Activated T-cell treated with anti-CD3 and anti-CD28 coated beads, Interleukin-2, amount 50 U/mL, for 4 hours (primary cell): ENCODE measurements at regions not wholly inside any gene's neighbourhood (a gene's known extent, or its start where the extent isn't known, plus 50 kb on each side); places are given as distances from the start of the nearest gene placed in this dataset.

Source experiments
- ATAC-seq, 2 donors: fragments of 200-7000 bp; cut with Tn5 transposase; one replicate each; pipeline ENCODE4 v1.10.0; 2021
- DNase-seq: peaks from one replicate; pipeline ENCODE4 v3.0.0-alpha.2; 2020
- H3K27me3 Mint-ChIP-seq: one replicate; pipeline ENCODE4 v1.8.0; 2021; ENCODE audit warnings: low read depth, mixed read lengths
- H3K36me3 Mint-ChIP-seq: one replicate; pipeline ENCODE4 v1.8.0; 2022; ENCODE audit warnings: mixed read lengths; ENCODE audit not compliant: insufficient read depth
- H3K4me1 Mint-ChIP-seq: one replicate; pipeline ENCODE4 v1.8.0; 2021; ENCODE audit warnings: low read depth, mixed read lengths
- H3K4me3 Mint-ChIP-seq: one replicate; pipeline ENCODE4 v1.8.0; 2021; ENCODE audit warnings: mild to moderate bottlenecking, moderate library complexity, mixed read lengths
- H3K9me3 Mint-ChIP-seq: one replicate; pipeline ENCODE4 v1.8.0; 2021; ENCODE audit warnings: mixed read lengths

DNA sequence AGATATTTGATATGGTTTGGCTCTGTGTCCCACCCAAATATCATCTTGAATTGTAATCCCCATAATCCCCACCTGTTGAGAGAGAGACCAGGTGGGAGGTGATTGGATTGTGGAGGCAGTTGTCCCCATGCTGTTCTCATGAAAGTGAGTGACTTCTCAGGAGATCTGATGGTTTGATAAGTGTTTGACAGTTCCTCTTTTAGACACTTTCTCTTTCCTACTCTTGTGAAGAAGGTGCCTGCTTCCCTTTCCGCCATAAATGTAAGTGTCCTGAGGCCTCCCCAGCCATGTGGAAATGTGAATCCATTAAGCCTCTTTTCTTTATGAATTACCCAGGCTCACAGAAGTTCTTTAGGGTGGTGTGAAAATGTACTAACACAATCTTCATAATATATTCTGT lies 1404.0 kb upstream of the ADGRB3 start:
- Mint-ChIP-seq H3K4me1 (no peaks in the 10 kb centered on the region), H3K36me3 (no peaks in the 10 kb centered on the region), H3K4me3 (no peak overlapping the region), H3K9me3 (peaks cover 13% of the 10 kb centered on the region), H3K27me3 (no peaks in the 10 kb centered on the region)
- ATAC-seq (no peak), DNase-seq (no peak)

DNA sequence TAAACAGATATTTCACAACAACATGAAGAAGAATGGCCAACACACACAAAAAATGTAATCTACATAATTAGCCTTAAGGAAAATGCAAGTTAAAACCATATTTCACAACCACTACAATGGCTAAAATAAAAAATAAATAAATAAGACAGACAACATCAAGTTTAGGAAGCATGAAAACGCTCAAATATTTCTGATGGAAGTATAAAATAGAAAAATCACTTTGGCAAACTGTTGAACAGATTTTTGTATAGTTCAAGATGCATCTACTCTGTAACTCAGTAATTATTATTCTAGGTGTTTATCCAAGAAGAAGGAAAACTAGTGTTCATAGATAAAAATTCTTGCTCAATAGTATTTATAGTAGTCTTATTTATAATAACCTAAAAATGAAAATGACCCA lies 1410.1 kb upstream of the ADGRB3 start:
- H3K9me3 Mint-ChIP-seq: peaks cover 24% of the 10 kb centered on the region
- ATAC-seq: no peak
- no peaks in the 10 kb centered on the region for H3K36me3 Mint-ChIP-seq
- no peak for DNase-seq
- no peak overlapping the region for H3K4me3 Mint-ChIP-seq
- no peaks in the 10 kb centered on the region for H3K27me3 Mint-ChIP-seq
- H3K4me1 Mint-ChIP-seq: no peaks in the 10 kb centered on the region

DNA sequence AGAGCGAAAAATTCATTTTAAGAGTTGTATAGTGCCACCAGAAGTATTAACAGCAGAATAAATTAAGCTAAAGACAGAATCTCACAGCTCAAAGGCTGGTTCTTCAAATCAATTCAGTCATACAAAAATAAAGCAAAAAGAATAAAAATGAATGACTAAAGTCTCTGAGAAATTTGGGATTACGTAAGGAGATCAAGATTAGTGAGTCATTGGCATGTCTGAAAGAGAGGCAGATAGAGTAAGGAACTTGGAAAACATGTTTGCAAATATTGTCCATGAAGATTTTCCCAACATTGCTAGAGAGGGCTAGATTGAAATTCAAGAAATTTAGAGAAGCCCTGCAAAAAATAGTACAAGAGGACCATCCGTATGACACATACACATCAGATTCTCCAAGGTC lies 1413.9 kb upstream of the ADGRB3 start:
- Mint-ChIP-seq H3K4me1 (no peaks in the 10 kb centered on the region), H3K4me3 (no peak overlapping the region), H3K27me3 (no peaks in the 10 kb centered on the region), H3K9me3 (peaks cover 14% of the 10 kb centered on the region), H3K36me3 (no peaks in the 10 kb centered on the region)
- ATAC-seq (no peak), DNase-seq (no peak)

DNA sequence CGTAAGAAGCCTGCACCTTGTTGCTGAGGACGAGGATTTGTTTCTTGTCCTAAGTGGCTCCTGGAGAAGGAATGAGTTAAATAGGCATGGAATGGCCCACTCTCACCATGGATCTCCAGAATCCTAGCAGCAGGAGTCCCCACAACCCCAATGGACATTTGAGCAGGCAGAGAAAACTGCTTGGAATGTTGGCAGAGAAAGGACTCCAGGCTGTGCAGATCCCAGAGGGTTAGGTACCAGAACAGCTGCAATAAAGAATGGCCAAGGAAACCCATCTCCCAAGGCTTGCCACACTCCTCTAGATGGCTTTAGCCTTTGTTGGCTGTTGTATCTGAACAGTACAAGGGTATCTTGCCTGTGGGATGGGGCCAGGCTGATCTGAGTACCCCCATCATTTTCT lies 1415.7 kb upstream of the ADGRB3 start:
- H3K36me3 Mint-ChIP-seq: no peaks in the 10 kb centered on the region
- ATAC-seq: no peak
- H3K4me1 Mint-ChIP-seq: no peaks in the 10 kb centered on the region
- no peak overlapping the region for H3K4me3 Mint-ChIP-seq
- no peaks in the 10 kb centered on the region for H3K27me3 Mint-ChIP-seq
- peaks cover 14% of the 10 kb centered on the region for H3K9me3 Mint-ChIP-seq
- DNase-seq: no peak

DNA sequence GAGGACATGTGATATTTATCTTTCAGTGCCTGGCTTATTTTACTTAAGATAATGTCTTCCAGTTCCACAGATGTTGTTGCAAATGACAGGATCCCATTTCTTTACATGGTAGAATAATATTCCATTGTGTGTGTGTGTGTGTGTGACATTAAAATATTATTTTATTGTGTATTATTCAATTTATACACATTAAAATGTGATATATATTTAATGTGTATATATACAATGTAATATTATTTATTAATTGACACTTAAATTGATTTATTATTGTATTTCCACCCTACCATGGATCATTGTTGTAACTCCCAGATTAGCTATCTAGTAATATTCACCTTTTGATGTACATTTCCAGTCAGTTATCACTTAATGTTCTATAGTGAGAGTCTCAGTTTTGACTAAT lies 1422.5 kb upstream of the ADGRB3 start:
- no peaks in the 10 kb centered on the region for H3K4me1 Mint-ChIP-seq

DNA sequence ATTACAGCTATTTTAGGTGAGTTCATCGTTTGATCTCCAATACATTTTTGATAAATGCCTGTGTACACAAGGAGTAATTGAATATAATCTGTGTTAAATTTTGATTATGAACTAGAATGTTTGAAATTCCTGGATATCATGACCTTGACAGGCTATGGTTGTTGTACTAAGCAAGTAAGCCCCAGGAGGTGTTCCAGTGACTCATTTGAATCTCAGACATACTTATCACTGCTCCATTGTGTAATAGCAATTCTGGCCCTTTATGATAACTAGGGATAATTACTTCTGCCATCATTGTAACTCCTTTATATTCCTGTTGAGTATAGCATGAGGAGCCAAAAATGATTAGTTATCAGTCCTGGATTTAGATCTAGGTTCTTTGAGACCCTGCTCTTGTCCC lies 1424.6 kb upstream of the ADGRB3 start:
- Mint-ChIP-seq H3K36me3 (no peaks in the 10 kb centered on the region), H3K27me3 (no peaks in the 10 kb centered on the region), H3K4me3 (no peak overlapping the region), H3K4me1 (no peaks in the 10 kb centered on the region), H3K9me3 (peaks cover 13% of the 10 kb centered on the region)
- DNase-seq (no peak), ATAC-seq (no peak)

More for the DNA sequence above, 1422.5 kb upstream of the ADGRB3 start:
- Mint-ChIP-seq H3K36me3 (no peaks in the 10 kb centered on the region), H3K27me3 (no peaks in the 10 kb centered on the region), H3K4me3 (no peak overlapping the region), H3K9me3 (peaks cover 7% of the 10 kb centered on the region)
- DNase-seq (no peak), ATAC-seq (no peak)

DNA sequence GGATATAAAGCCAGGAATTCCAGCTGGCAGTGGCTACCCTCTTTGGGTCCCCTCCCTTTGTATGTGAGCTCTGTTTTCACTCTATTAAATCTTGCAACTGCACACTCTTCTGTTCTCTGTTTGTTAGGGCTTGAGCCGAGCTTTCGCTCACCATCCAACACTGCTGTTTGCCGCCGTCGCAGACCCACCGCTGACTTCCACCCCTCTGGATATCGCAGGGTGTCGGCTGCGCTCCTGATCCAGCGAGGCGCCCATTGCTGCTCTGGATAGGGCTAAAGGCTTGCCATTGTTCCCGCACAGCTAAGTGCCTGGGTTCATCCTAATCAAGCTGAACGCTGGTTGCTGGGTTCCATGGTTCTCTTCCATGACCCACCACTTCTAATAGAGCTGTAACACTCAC lies 1433.5 kb upstream of the ADGRB3 start:
- Mint-ChIP-seq H3K36me3 (no peaks in the 10 kb centered on the region), H3K4me3 (no peak overlapping the region), H3K27me3 (no peaks in the 10 kb centered on the region), H3K9me3 (peaks cover 18% of the 10 kb centered on the region), H3K4me1 (no peaks in the 10 kb centered on the region)
- DNase-seq: no peak
- ATAC-seq: no peak

DNA sequence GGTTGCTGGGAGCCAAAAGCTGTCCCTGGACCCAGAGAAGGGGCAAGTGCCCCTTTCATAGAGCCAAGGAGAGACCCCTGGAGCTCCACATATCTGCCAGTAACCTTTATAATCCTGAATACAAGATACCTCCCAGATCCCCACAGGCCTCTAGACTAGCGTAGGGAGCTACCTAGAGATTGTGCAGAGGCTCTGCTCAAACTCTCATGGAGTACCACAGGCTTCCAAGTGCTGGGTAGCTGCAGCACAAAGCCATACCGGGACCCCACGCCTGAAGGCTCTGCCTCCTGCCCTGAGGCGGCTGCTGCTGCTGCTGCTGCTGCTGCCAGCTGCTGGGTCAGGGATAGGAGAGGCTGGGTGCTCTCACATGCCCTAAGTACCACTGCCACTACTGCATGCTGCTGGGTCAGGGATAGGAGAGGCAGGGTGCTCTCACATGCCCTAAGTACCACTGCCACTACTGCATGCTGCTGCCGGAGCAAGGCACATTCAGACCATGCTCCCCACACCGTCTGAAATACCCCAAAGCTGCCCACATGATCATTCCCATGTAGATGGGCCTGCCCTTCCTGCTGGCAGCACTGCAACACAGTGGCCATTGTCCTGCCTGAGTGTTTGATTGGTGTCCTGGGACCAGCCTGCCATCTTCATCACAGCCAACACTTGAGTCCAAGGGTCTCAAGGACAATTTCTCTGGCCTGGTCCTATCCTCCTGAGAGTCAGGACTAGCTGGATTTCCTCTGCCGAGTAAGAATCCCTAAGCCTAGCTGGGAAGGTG lies 1434.3 kb upstream of the ADGRB3 start:
- Mint-ChIP-seq H3K27me3 (no peaks in the 10 kb centered on the region), H3K36me3 (no peaks in the 10 kb centered on the region), H3K4me3 (no peak overlapping the region), H3K9me3 (peaks cover 12% of the 10 kb centered on the region), H3K4me1 (no peaks in the 10 kb centered on the region)
- DNase-seq (no peak), ATAC-seq (no peak)

DNA sequence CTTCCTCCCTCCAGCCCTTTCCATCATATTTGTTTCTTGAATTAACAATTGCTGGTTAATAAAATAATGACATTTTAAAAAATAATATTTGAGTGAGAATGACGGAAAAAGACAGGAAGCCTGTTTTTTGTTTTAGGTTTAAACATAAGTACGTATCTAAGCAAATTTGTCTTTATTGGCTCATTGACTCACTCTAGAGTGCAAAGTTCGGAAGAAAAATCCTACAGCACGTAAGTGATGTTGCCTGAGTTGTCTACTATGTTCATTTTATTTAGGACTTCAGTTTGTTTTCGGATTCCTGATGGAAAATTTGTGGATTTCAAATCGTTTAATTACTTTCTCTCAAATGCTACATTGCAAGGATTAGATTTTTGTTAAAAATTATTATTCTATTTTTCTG lies 1435.7 kb upstream of the ADGRB3 start:
- Mint-ChIP-seq H3K4me3 (no peak overlapping the region), H3K27me3 (no peaks in the 10 kb centered on the region), H3K36me3 (no peaks in the 10 kb centered on the region), H3K9me3 (peaks cover 16% of the 10 kb centered on the region), H3K4me1 (no peaks in the 10 kb centered on the region)
- no peak for DNase-seq
- no peak for ATAC-seq

DNA sequence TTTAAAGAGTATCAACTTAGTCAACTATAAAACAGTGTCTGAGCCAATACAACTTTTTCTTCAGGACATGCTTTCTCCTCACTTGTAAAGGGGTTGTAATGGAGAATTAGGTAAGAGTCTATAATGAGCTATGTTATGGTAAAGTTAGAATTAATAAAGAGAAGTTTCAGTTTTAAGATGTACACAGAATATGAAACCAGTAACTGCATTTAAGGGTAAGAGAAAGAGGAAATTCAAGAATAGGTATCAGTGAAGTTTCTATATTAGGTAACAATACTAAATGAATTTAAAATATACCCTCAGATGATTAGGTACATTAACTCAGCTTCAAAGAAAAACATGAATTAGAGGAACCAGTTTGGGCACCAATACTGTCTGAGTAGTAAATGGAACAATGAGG lies 1444.3 kb upstream of the ADGRB3 start:
- H3K4me1 Mint-ChIP-seq: no peaks in the 10 kb centered on the region
- no peaks in the 10 kb centered on the region for H3K27me3 Mint-ChIP-seq
- no peak for ATAC-seq
- no peak overlapping the region for H3K4me3 Mint-ChIP-seq
- H3K9me3 Mint-ChIP-seq: peaks cover 7% of the 10 kb centered on the region
- H3K36me3 Mint-ChIP-seq: no peaks in the 10 kb centered on the region
- no peak for DNase-seq

DNA sequence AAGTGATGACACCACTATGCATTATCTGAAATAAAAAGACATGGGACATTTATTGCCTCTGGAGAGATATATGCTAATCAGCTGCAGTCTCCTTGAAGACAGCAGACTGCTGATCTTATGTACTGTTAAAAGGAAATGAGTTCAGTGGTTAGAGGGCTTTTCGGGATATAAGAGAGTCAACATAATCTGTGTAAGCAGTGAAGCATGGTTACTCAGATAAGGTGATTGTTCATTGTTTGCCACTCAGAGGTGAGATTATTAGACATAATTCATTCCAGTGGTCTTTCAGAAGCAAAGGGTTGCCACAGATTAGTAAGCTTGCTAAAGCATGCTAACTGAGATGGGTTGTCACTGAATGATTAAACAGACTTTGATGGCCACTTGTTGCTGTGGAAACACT lies 1450.7 kb upstream of the ADGRB3 start:
- H3K36me3 Mint-ChIP-seq: no peaks in the 10 kb centered on the region
- no peaks in the 10 kb centered on the region for H3K9me3 Mint-ChIP-seq
- no peak for DNase-seq
- no peak overlapping the region for H3K4me3 Mint-ChIP-seq
- H3K4me1 Mint-ChIP-seq: no peaks in the 10 kb centered on the region
- ATAC-seq: no peak
- H3K27me3 Mint-ChIP-seq: no peaks in the 10 kb centered on the region

DNA sequence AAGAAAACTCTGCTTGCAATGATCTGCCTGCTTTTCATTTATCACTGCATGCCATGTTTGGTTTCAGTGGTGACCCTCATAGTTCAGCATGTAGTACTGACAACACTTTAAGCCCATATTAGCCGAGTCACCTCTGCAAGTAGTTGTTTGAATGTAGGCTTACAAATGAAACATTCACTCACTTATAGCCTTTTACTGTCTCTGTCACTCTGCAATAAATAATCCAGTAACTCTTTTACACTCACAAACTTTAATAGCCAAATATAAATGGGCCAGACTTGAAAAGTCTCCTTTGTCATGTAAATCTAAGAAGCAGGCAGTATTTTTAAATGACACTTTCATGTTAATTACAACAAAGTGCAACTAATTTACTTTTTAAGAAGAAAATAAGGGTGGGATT lies 1460.0 kb upstream of the ADGRB3 start:
- no peaks in the 10 kb centered on the region for H3K4me1 Mint-ChIP-seq
- peaks cover 5% of the 10 kb centered on the region for H3K9me3 Mint-ChIP-seq
- no peaks in the 10 kb centered on the region for H3K36me3 Mint-ChIP-seq
- ATAC-seq: no peak
- no peak for DNase-seq
- H3K27me3 Mint-ChIP-seq: no peaks in the 10 kb centered on the region
- H3K4me3 Mint-ChIP-seq: no peak overlapping the region

DNA sequence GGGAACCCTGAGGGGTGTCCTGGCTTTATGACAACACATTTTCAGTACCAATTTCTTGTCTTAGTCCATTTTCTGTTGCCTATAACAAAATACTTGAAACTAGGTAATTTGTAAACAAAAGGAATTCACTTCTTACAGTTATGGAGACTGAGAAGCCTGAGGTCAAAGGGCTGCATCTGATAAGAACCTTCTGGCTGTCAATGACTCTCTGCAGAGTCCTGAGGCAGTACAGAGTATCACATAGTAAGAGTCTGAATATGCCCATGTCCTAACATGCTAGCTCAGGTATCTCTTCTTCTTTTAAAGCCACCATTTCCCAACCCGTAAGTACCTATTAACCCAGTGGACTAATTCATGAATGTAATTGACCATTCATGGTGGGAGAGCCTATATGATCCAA lies 1458.6 kb upstream of the EYS start:
- Mint-ChIP-seq H3K27me3 (no peaks in the 10 kb centered on the region), H3K4me1 (no peaks in the 10 kb centered on the region), H3K4me3 (no peak overlapping the region), H3K36me3 (no peaks in the 10 kb centered on the region), H3K9me3 (peaks cover 7% of the 10 kb centered on the region)
- no peak for ATAC-seq
- DNase-seq: no peak

DNA sequence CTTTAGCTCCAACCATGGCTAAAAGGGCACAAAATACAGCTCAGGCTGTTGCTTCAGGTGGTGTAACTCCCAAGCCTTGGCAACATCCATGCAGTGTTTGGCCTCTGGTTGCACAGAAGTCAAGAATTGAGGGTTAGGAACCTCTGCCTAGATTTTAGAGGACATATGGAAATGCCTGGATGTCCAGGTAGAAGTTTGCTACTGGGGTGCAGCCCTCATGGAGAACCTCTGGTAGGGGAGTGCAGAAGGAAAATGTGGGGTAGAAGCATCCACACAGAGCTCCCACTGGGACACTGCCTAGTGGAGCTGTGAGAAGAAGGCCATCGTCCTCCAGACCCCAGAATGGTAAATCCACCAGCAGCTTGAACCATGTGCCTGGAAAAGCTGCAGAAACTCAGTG lies 1453.8 kb upstream of the EYS start:
- no peak for DNase-seq
- Mint-ChIP-seq H3K36me3 (no peaks in the 10 kb centered on the region), H3K4me3 (no peak overlapping the region), H3K9me3 (peaks cover 11% of the 10 kb centered on the region), H3K4me1 (no peaks in the 10 kb centered on the region), H3K27me3 (no peaks in the 10 kb centered on the region)
- no peak for ATAC-seq

DNA sequence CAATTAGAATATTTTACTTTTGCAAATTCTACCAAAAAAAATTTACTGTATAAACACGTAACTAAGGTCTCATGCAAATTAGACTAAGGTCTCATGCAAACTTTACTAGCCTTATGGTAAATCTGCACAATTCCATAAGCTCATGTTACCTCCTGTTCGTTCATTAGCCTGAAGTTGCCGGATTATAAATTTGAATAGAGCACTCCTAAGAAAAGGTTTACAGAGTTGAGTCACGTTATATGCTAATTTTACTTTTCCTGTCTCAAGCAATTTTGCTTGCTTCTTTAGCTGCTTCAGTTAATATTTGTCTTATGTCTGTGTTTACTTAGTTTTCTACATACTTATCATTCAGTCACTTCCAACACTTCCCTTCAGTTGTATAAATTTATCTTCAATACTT lies 1434.0 kb upstream of the EYS start:
- no peaks in the 10 kb centered on the region for H3K4me1 Mint-ChIP-seq
- H3K36me3 Mint-ChIP-seq: no peaks in the 10 kb centered on the region
- no peak overlapping the region for H3K4me3 Mint-ChIP-seq
- peaks cover 8% of the 10 kb centered on the region for H3K9me3 Mint-ChIP-seq
- DNase-seq (no peak), ATAC-seq (no peak)
- no peaks in the 10 kb centered on the region for H3K27me3 Mint-ChIP-seq

DNA sequence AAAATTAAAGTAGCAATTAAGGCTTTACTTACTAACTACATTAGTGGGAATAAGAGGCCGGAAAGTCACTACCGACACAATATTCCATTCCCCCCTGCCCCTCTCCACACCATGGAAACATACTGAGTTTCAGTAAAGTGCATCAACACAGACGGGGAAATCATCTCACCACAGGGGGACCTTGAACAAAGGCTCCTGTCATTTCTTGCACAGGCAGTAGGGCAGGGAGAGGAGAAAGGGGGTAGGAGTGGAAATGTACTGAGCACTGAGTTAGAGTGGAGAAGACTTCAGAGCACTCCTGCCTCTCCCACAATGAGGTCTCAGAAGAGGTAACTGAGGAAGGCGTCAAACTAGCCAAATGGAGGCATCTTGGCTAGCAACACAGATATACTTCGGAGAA lies 1426.9 kb upstream of the EYS start:
- Mint-ChIP-seq H3K4me1 (no peaks in the 10 kb centered on the region), H3K36me3 (no peaks in the 10 kb centered on the region), H3K4me3 (no peak overlapping the region), H3K27me3 (no peaks in the 10 kb centered on the region), H3K9me3 (no peaks in the 10 kb centered on the region)
- DNase-seq: no peak
- no peak for ATAC-seq
